Activated gamma-delta T cell (primary cell): ENCODE measurements at regions not wholly inside any gene's neighbourhood (a gene's known extent, or its start where the extent isn't known, plus 50 kb on each side); places are given as distances from the start of the nearest gene placed in this dataset.

Experiments
- DNase-seq: peaks from one replicate; lab custom pipeline; 2025; lab: John Stamatoyannopoulos, UW

- no peak for DNase-seq
Measured at GRCh38 chr11:43626798-43627197, 53.7 kb upstream of the HSD17B12 start.
